Stomach (tissue), 4 donors: ENCODE measurements at regions not wholly inside any gene's neighbourhood (a gene's known extent, or its start where the extent isn't known, plus 50 kb on each side); places are given as distances from the start of the nearest gene placed in this dataset.

Experiments used
- EP300 ChIP-seq: sonication (generic); formaldehyde crosslinking; IDR thresholded peaks from one replicate; pipeline ENCODE4 v1.6.1; 2017; ENCODE audit warnings: antibody characterized with exemption
- POLR2A ChIP-seq, 4 donors: fragments of 450-650 bp; IDR thresholded peaks; one replicate each; pipeline ENCODE4 v1.6.1; 2016; ENCODE audit warnings: antibody characterized with exemption in 4 of 4, control low read depth in 2 of 4, mild to moderate bottlenecking in 1 of 4, moderate library complexity in 1 of 4
- POLR2AphosphoS5 ChIP-seq, 3 donors: sonication (generic); formaldehyde crosslinking; IDR thresholded peaks; one replicate each; pipeline ENCODE4 v1.6.1; 2016; ENCODE audit warnings: antibody characterized with exemption in 3 of 3
- TF ChIP-seq, protein P1 (sequence below), 7 experiments: fragments of 450-650 bp in 4 of 7; fragments of 200-600 bp in 3 of 7; sonication (generic) in 3 of 7; IDR thresholded peaks; one replicate each; pipeline ENCODE4 v1.5.1; 2016 to 2019; ENCODE audit warnings: antibody characterized with exemption in 7 of 7, control low read depth in 2 of 7, mild to moderate bottlenecking in 1 of 7

DNA sequence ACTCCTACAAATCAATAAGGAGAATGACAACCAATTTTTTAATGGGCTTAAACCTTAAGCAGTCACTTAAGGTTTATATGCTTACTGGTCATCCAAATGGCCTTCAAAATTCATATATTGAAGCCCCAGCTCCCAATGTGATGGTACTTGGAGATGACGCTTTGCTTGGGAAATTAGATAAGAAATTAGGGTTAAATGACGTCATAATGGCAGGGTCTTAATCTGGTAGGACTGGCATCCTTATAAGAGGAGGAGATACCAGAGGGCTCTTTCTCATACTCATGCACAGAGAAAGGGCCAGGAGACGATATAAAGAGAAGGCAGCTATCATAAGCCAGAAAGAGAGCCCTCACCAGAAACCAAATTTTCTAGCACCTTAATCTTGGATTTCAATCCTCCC is 350.8 kb upstream of the NFE2L3 start:
- TF ChIP-seq, protein P1, sequence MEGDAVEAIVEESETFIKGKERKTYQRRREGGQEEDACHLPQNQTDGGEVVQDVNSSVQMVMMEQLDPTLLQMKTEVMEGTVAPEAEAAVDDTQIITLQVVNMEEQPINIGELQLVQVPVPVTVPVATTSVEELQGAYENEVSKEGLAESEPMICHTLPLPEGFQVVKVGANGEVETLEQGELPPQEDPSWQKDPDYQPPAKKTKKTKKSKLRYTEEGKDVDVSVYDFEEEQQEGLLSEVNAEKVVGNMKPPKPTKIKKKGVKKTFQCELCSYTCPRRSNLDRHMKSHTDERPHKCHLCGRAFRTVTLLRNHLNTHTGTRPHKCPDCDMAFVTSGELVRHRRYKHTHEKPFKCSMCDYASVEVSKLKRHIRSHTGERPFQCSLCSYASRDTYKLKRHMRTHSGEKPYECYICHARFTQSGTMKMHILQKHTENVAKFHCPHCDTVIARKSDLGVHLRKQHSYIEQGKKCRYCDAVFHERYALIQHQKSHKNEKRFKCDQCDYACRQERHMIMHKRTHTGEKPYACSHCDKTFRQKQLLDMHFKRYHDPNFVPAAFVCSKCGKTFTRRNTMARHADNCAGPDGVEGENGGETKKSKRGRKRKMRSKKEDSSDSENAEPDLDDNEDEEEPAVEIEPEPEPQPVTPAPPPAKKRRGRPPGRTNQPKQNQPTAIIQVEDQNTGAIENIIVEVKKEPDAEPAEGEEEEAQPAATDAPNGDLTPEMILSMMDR (IDR thresholded peaks at IDR 0.05), result no peak
- no peak for TF ChIP-seq POLR2A (IDR thresholded peaks at IDR 0.05)
- no peak for TF ChIP-seq POLR2AphosphoS5 (IDR thresholded peaks at IDR 0.05)
- no peak for TF ChIP-seq EP300
